Body of pancreas (tissue), 4 donors: ENCODE measurements at regions not wholly inside any gene's neighbourhood (a gene's known extent, or its start where the extent isn't known, plus 50 kb on each side); places are given as distances from the start of the nearest gene placed in this dataset.

Source experiments
- CTCF ChIP-seq, 7 experiments: fragments of 450-650 bp in 4 of 7; fragments of 200-600 bp in 3 of 7; sonication (generic) in 3 of 7; IDR thresholded peaks; one replicate each; pipeline ENCODE4 v1.5.1; 2016 to 2019; ENCODE audit warnings: antibody characterized with exemption in 7 of 7
- POLR2A ChIP-seq, 3 donors: fragments of 450-650 bp; IDR thresholded peaks; one replicate each; pipeline ENCODE4 v1.6.1; 2016; ENCODE audit warnings: antibody characterized with exemption in 3 of 3, mild to moderate bottlenecking in 2 of 3

GRCh38 chr12:96140174-96140573, 54.0 kb upstream of the ELK3 start:
- TF ChIP-seq CTCF (IDR thresholded peaks at IDR 0.05) (no peak), POLR2A (IDR thresholded peaks at IDR 0.05) (no peak)
